Hepatocyte (in vitro differentiated cells): ENCODE measurements at regions not wholly inside any gene's neighbourhood (a gene's known extent, or its start where the extent isn't known, plus 50 kb on each side); places are given as distances from the start of the nearest gene placed in this dataset.
A peak's percentile ranks its signal among the peaks of the same experiment; 100 is the strongest.

ENCODE experiments used
- DNase-seq: peaks from one replicate; pipeline ENCODE4 v3.0.0-alpha.2; 2016; ENCODE audit warnings: low spot score
- H2AFZ ChIP-seq: fragments of 200-600 bp; sonication (generic); 2 replicates; pipeline ENCODE4 v1.6.0; 2016; ENCODE audit warnings: antibody characterized with exemption, mild to moderate bottlenecking
- H3K27ac ChIP-seq: fragments of 200-600 bp; sonication (generic); 2 replicates; pipeline ENCODE4 v1.5.1; 2016; ENCODE audit warnings: mild to moderate bottlenecking
- H3K27me3 ChIP-seq: fragments of 200-600 bp; sonication (generic); 2 replicates; pipeline ENCODE4 v1.6.1; 2016
- H3K36me3 ChIP-seq: fragments of 200-600 bp; sonication (generic); replicated peaks from 2 replicates; pipeline ENCODE4 v1.5.1; 2016; ENCODE audit warnings: low read depth; ENCODE audit not compliant: insufficient read depth
- H3K4me1 ChIP-seq: fragments of 200-600 bp; sonication (generic); 2 replicates; pipeline ENCODE4 v1.5.1; 2016; ENCODE audit warnings: mild to moderate bottlenecking, moderate library complexity; ENCODE audit not compliant: insufficient read depth
- H3K4me2 ChIP-seq: fragments of 200-600 bp; sonication (generic); 2 replicates; pipeline ENCODE4 v1.6.0; 2016
- H3K4me3 ChIP-seq: fragments of 200-600 bp; sonication (generic); 2 replicates; pipeline ENCODE4 v1.5.1; 2016; ENCODE audit warnings: mild to moderate bottlenecking
- H3K79me2 ChIP-seq: fragments of 200-600 bp; sonication (generic); 2 replicates; pipeline ENCODE4 v1.6.0; 2017; ENCODE audit warnings: mild to moderate bottlenecking
- H3K9me2 ChIP-seq: fragments of 200-600 bp; sonication (generic); replicated peaks from 2 replicates; pipeline ENCODE4 v1.6.0; 2017; ENCODE audit warnings: mild to moderate bottlenecking; ENCODE audit not compliant: insufficient read depth
- H3K9me3 ChIP-seq: fragments of 200-600 bp; sonication (generic); 2 replicates; pipeline ENCODE4 v1.5.1; 2016; ENCODE audit warnings: low read depth, mild to moderate bottlenecking
- H4K20me1 ChIP-seq: fragments of 200-600 bp; sonication (generic); 2 replicates; pipeline ENCODE4 v1.6.0; 2016; ENCODE audit warnings: mild to moderate bottlenecking; ENCODE audit not compliant: insufficient read depth, poor library complexity, severe bottlenecking
- CTCF ChIP-seq: fragments of 200-600 bp; sonication (generic); IDR thresholded peaks from 2 replicates; pipeline ENCODE4 v1.5.1; 2016; ENCODE audit warnings: antibody characterized with exemption, mild to moderate bottlenecking; ENCODE audit not compliant: poor library complexity
- EZH2 ChIP-seq: fragments of 200-600 bp; sonication (generic); IDR thresholded peaks from 2 replicates; pipeline ENCODE4 v1.6.1; 2016; ENCODE audit warnings: antibody characterized with exemption, mild to moderate bottlenecking, borderline replicate concordance
- EZH2phosphoT487 ChIP-seq: fragments of 200-600 bp; sonication (generic); IDR thresholded peaks from one replicate; pipeline ENCODE4 v1.6.1; 2018; ENCODE audit warnings: antibody characterized with exemption, mild to moderate bottlenecking, low read depth, moderate library complexity; ENCODE audit not compliant: unreplicated experiment, severe bottlenecking
- WGBS: methylation state at CpG from one replicate; pipeline ENCODE4 v1.1.6; 2016; ENCODE audit warnings: low lambda C conversion rate; ENCODE audit errors: missing lambda C conversion rate; 5-methylcytosine and 5-hydroxymethylcytosine counted together

GRCh38 chr6:125439512-125439911 lies 137.7 kb upstream of the HDDC2 start:
- Histone ChIP-seq H3K36me3 (no peaks in the 10 kb centered on the region), H3K4me2 (no peak overlapping the region), H3K9me3 (no peaks in the 10 kb centered on the region), H3K27me3 (no peaks in the 10 kb centered on the region), H3K9me2 (no peaks in the 10 kb centered on the region), H3K4me1 (no peaks in the 10 kb centered on the region), H2AFZ (no peak overlapping the region), H3K27ac (no peak overlapping the region), H3K4me3 (no peak overlapping the region), H4K20me1 (no peaks in the 10 kb centered on the region), H3K79me2 (no peaks in the 10 kb centered on the region)
- DNase-seq, result no peak
- WGBS, result 95% methylated on average over 1 of the region's 1 CpG
- no peak for TF ChIP-seq EZH2
- no peak for TF ChIP-seq EZH2phosphoT487
- no peak for TF ChIP-seq CTCF

GRCh38 chr6:125444006-125444923 lies 142.5 kb upstream of the HDDC2 start:
- H3K27ac ChIP-seq, result no peak overlapping the region
- WGBS, result 64% methylated on average over 16 of the region's 16 CpGs
- TF ChIP-seq CTCF, result no peak
- TF ChIP-seq EZH2, result no peak
- no peak for TF ChIP-seq EZH2phosphoT487
- H3K4me3 ChIP-seq, result no peak overlapping the region
- no peaks in the 10 kb centered on the region for H3K36me3 ChIP-seq
- no peak overlapping the region for H3K4me2 ChIP-seq
- no peaks in the 10 kb centered on the region for H3K79me2 ChIP-seq
- DNase-seq, result peak; percentile 9
- no peak overlapping the region for H2AFZ ChIP-seq
- H4K20me1 ChIP-seq, result no peaks in the 10 kb centered on the region
- no peaks in the 10 kb centered on the region for H3K9me3 ChIP-seq
- H3K4me1 ChIP-seq, result no peaks in the 10 kb centered on the region
- no peaks in the 10 kb centered on the region for H3K27me3 ChIP-seq
- no peaks in the 10 kb centered on the region for H3K9me2 ChIP-seq

DNA sequence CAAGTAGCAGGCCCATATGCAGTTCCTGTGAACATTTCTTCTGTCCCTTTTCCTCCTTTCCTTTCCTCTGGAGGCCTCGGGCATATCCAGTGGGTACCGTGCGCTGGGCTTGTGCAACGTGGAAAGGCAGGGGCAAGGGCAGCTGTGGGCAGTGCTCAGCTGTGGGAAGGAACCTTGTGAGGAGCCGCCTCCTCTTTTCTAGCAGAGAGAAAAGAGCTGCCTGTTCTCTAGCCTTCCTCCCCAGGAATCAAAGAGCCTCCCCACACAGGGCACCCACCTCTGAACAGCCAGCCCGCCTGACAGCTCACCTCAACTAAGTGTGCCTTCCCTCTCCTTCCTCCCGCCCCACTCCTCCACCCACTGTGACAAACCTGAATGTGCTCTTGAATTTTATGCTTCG lies 143.3 kb upstream of the HDDC2 start:
- H4K20me1 ChIP-seq, result no peaks in the 10 kb centered on the region
- H3K79me2 ChIP-seq, result no peaks in the 10 kb centered on the region
- TF ChIP-seq EZH2, result no peak
- TF ChIP-seq EZH2phosphoT487, result no peak
- TF ChIP-seq CTCF, result no peak
- H3K36me3 ChIP-seq, result no peaks in the 10 kb centered on the region
- no peaks in the 10 kb centered on the region for H3K27me3 ChIP-seq
- H3K9me2 ChIP-seq, result no peaks in the 10 kb centered on the region
- H3K4me1 ChIP-seq, result no peaks in the 10 kb centered on the region
- no peak for DNase-seq
- no peaks in the 10 kb centered on the region for H3K9me3 ChIP-seq
- H3K4me2 ChIP-seq, result no peak overlapping the region
- no peak overlapping the region for H2AFZ ChIP-seq
- H3K4me3 ChIP-seq, result no peak overlapping the region
- H3K27ac ChIP-seq, result no peak overlapping the region
- 88% methylated on average over 8 of the region's 8 CpGs for WGBS
